ENCODE measurements at regions not wholly inside any gene's neighbourhood (a gene's known extent, or its start where the extent isn't known, plus 50 kb on each side); places are given as distances from the start of the nearest gene placed in this dataset.
A peak's percentile ranks its signal among the peaks of the same experiment; 100 is the strongest.

GRCh38 chr11:80798174-80798573 is 1357.3 kb upstream of the TENM4 start:
- H3K27ac Mint-ChIP-seq: no peak overlapping the region
- H3K27me3 Mint-ChIP-seq: no peaks in the 10 kb centered on the region
- peaks cover 7 to 21% (median 20%) of the 10 kb centered on the region in 3 donors for H3K9me3 Mint-ChIP-seq
- H3K36me3 Mint-ChIP-seq: no peaks in the 10 kb centered on the region
- H3K4me1 Mint-ChIP-seq: no peaks in the 10 kb centered on the region
- H3K4me3 Mint-ChIP-seq: no peak overlapping the region

- no peaks in the 10 kb centered on the region for H3K4me1 Mint-ChIP-seq
- H3K4me3 Mint-ChIP-seq: no peak overlapping the region
- H3K36me3 Mint-ChIP-seq: no peaks in the 10 kb centered on the region
- H3K9me3 Mint-ChIP-seq: peaks cover 1 to 4% (median 4%) of the 10 kb centered on the region in 3 donors
- H3K27ac Mint-ChIP-seq: no peak overlapping the region
- H3K27me3 Mint-ChIP-seq: peaks cover 2% of the 10 kb centered on the region
Observed at GRCh38 chr11:80783561-80783960, 1342.7 kb upstream of the TENM4 start.

- Mint-ChIP-seq H3K36me3 (no peaks in the 10 kb centered on the region), H3K4me3 (no peak overlapping the region), H3K4me1 (no peaks in the 10 kb centered on the region), H3K9me3 (peaks cover 1 to 4% (median 4%) of the 10 kb centered on the region in 3 donors), H3K27me3 (peaks cover 2% of the 10 kb centered on the region), H3K27ac (no peak overlapping the region)
Observed at GRCh38 chr11:80782135-80782885, 1341.5 kb upstream of the TENM4 start.

GRCh38 chr11:80779905-80780605 is 1339.2 kb upstream of the TENM4 start:
- peak overlapping the region in 1 of 3 donors; percentile 46 for H3K27ac Mint-ChIP-seq
- peaks cover 2% of the 10 kb centered on the region for H3K27me3 Mint-ChIP-seq
- no peaks in the 10 kb centered on the region for H3K4me1 Mint-ChIP-seq
- no peaks in the 10 kb centered on the region for H3K36me3 Mint-ChIP-seq
- no peak overlapping the region for H3K4me3 Mint-ChIP-seq
- peaks cover 4 to 6% (median 4%) of the 10 kb centered on the region in 3 donors for H3K9me3 Mint-ChIP-seq

- no peaks in the 10 kb centered on the region for H3K36me3 Mint-ChIP-seq
- H3K4me3 Mint-ChIP-seq: no peak overlapping the region
- H3K4me1 Mint-ChIP-seq: no peaks in the 10 kb centered on the region
- H3K27ac Mint-ChIP-seq: no peak overlapping the region
- H3K27me3 Mint-ChIP-seq: peaks cover 2% of the 10 kb centered on the region
- peaks cover 4 to 7% (median 5%) of the 10 kb centered on the region in 3 donors for H3K9me3 Mint-ChIP-seq
Observed at GRCh38 chr11:80778941-80779340, 1338.1 kb upstream of the TENM4 start.

- Mint-ChIP-seq H3K4me3 (no peak overlapping the region), H3K9me3 (peaks cover 4 to 7% (median 5%) of the 10 kb centered on the region in 3 donors), H3K36me3 (no peaks in the 10 kb centered on the region), H3K27ac (no peak overlapping the region), H3K4me1 (no peaks in the 10 kb centered on the region), H3K27me3 (peaks cover 2% of the 10 kb centered on the region)
Observed at GRCh38 chr11:80778432-80778831, 1337.6 kb upstream of the TENM4 start.

GRCh38 chr11:80773919-80774318 is 1333.1 kb upstream of the TENM4 start:
- no peaks in the 10 kb centered on the region for H3K27me3 Mint-ChIP-seq
- H3K27ac Mint-ChIP-seq: no peak overlapping the region
- H3K36me3 Mint-ChIP-seq: no peaks in the 10 kb centered on the region
- H3K9me3 Mint-ChIP-seq: peaks cover 0 to 7% (median 5%) of the 10 kb centered on the region in 3 donors
- H3K4me3 Mint-ChIP-seq: no peak overlapping the region
- H3K4me1 Mint-ChIP-seq: no peaks in the 10 kb centered on the region

GRCh38 chr11:80771017-80771416 is 1330.2 kb upstream of the TENM4 start:
- Mint-ChIP-seq H3K36me3 (no peaks in the 10 kb centered on the region), H3K4me3 (no peak overlapping the region), H3K27ac (no peak overlapping the region), H3K4me1 (no peaks in the 10 kb centered on the region), H3K27me3 (no peaks in the 10 kb centered on the region), H3K9me3 (peaks cover 0 to 7% (median 5%) of the 10 kb centered on the region in 3 donors)

GRCh38 chr11:80758787-80759186 is 1318.0 kb upstream of the TENM4 start:
- Mint-ChIP-seq H3K4me3 (no peak overlapping the region), H3K27me3 (no peaks in the 10 kb centered on the region), H3K4me1 (no peaks in the 10 kb centered on the region), H3K36me3 (no peaks in the 10 kb centered on the region), H3K27ac (no peak overlapping the region), H3K9me3 (peaks cover 0 to 3% (median 2%) of the 10 kb centered on the region in 3 donors)

- no peak overlapping the region for H3K4me3 Mint-ChIP-seq
- no peaks in the 10 kb centered on the region for H3K27me3 Mint-ChIP-seq
Observed at GRCh38 chr11:80748207-80748925, 1307.5 kb upstream of the TENM4 start.

GRCh38 chr11:80746300-80746699 is 1305.5 kb upstream of the TENM4 start:
- H3K27me3 Mint-ChIP-seq: no peaks in the 10 kb centered on the region
- no peak overlapping the region for H3K27ac Mint-ChIP-seq
- peaks cover 0 to 7% (median 5%) of the 10 kb centered on the region in 3 donors for H3K9me3 Mint-ChIP-seq
- no peaks in the 10 kb centered on the region for H3K36me3 Mint-ChIP-seq
- no peak overlapping the region for H3K4me3 Mint-ChIP-seq
- no peaks in the 10 kb centered on the region for H3K4me1 Mint-ChIP-seq

More at GRCh38 chr11:80748207-80748925, 1307.5 kb upstream of the TENM4 start:
- H3K9me3 Mint-ChIP-seq: peaks cover 0 to 7% (median 2%) of the 10 kb centered on the region in 3 donors
- no peaks in the 10 kb centered on the region for H3K4me1 Mint-ChIP-seq
- no peak overlapping the region for H3K27ac Mint-ChIP-seq
- H3K36me3 Mint-ChIP-seq: no peaks in the 10 kb centered on the region

- peaks cover 0 to 7% (median 5%) of the 10 kb centered on the region in 3 donors for H3K9me3 Mint-ChIP-seq
Observed at GRCh38 chr11:80745416-80745815, 1304.6 kb upstream of the TENM4 start.

GRCh38 chr11:80733790-80734189 is 1293.0 kb upstream of the TENM4 start:
- H3K4me1 Mint-ChIP-seq: no peaks in the 10 kb centered on the region
- no peaks in the 10 kb centered on the region for H3K36me3 Mint-ChIP-seq
- H3K9me3 Mint-ChIP-seq: peaks cover 0 to 7% (median 2%) of the 10 kb centered on the region in 3 donors
- no peaks in the 10 kb centered on the region for H3K27me3 Mint-ChIP-seq
- no peak overlapping the region for H3K4me3 Mint-ChIP-seq
- no peak overlapping the region for H3K27ac Mint-ChIP-seq

More at GRCh38 chr11:80745416-80745815, 1304.6 kb upstream of the TENM4 start:
- Mint-ChIP-seq H3K4me3 (no peak overlapping the region), H3K27ac (no peak overlapping the region), H3K4me1 (no peaks in the 10 kb centered on the region), H3K27me3 (no peaks in the 10 kb centered on the region), H3K36me3 (no peaks in the 10 kb centered on the region)

- H3K36me3 Mint-ChIP-seq: no peaks in the 10 kb centered on the region
- H3K9me3 Mint-ChIP-seq: peaks cover 0 to 6% (median 2%) of the 10 kb centered on the region in 3 donors
- no peaks in the 10 kb centered on the region for H3K4me1 Mint-ChIP-seq
- H3K27me3 Mint-ChIP-seq: no peaks in the 10 kb centered on the region
- H3K4me3 Mint-ChIP-seq: no peak overlapping the region
- no peak overlapping the region for H3K27ac Mint-ChIP-seq
Observed at GRCh38 chr11:80733361-80733760, 1292.5 kb upstream of the TENM4 start.

GRCh38 chr11:80727315-80727714 is 1286.5 kb upstream of the TENM4 start:
- no peaks in the 10 kb centered on the region for H3K9me3 Mint-ChIP-seq

More at GRCh38 chr11:80727315-80727714, 1286.5 kb upstream of the TENM4 start:
- H3K27me3 Mint-ChIP-seq: no peaks in the 10 kb centered on the region
- no peak overlapping the region for H3K4me3 Mint-ChIP-seq
- H3K27ac Mint-ChIP-seq: no peak overlapping the region
- H3K36me3 Mint-ChIP-seq: no peaks in the 10 kb centered on the region
- peaks cover 1 to 13% (median 1%) of the 10 kb centered on the region in 3 donors for H3K4me1 Mint-ChIP-seq

Data from IgD-negative memory B cell (primary cell).